ENCODE measurements at regions not wholly inside any gene's neighbourhood (a gene's known extent, or its start where the extent isn't known, plus 50 kb on each side); places are given as distances from the start of the nearest gene placed in this dataset.

GRCh38 chr15:26023231-26023630 lies 160.1 kb upstream of the ATP10A start:
- ChIA-PET POLR2A (no interaction called here), RAD21 (ENCODE audit: low non-redundant PET in 1 of 2, low total read pairs in 2 of 2, uncharacterized antibody in 2 of 2, unreplicated experiment in 2 of 2) (no interaction called here), CTCF (no interaction called here)
- H4K20me1 ChIP-seq (ENCODE audit: insufficient read depth), result no peaks in the 10 kb centered on the region
- H3K27ac ChIP-seq (ENCODE audit: low read depth, low read length), result no peak overlapping the region
- no peaks in the 10 kb centered on the region for H3K27me3 ChIP-seq (ENCODE audit: insufficient read depth, low read length)
- BruUV-seq (replicated peaks), result no TSS peak
- H3K9ac ChIP-seq (ENCODE audit: low read length), result no peak overlapping the region
- H3K4me2 ChIP-seq (ENCODE audit: low read length), result no peak overlapping the region
- no peak overlapping the region for H3K4me3 ChIP-seq (replicated peaks in 1 of 2; ENCODE audit: low read depth in 1 of 2, low read length in 2 of 2)
- no peaks in the 10 kb centered on the region for H3K36me3 ChIP-seq (ENCODE audit: control insufficient read depth in 1 of 2, insufficient read depth in 2 of 2, low read length in 2 of 2)
- H3K4me1 ChIP-seq (ENCODE audit: control insufficient read depth in 1 of 2, insufficient read depth in 2 of 2, low read length in 2 of 2), result no peaks in the 10 kb centered on the region
- DNase-seq (ENCODE audit: low read depth, low spot score), result no peak
- no peaks in the 10 kb centered on the region for H3K79me2 ChIP-seq (ENCODE audit: insufficient read depth, low read length)
- H3K9me2 ChIP-seq (ENCODE audit: insufficient read depth), result no peaks in the 10 kb centered on the region
- H2AFZ ChIP-seq (ENCODE audit: low read depth, low read length, poor library complexity, severe bottlenecking), result no peak overlapping the region
- intact Hi-C loops (cut with micrococcal nuclease), result no loop called here
- H3K9me3 ChIP-seq (ENCODE audit: control insufficient read depth in 1 of 2, insufficient read depth in 1 of 2, low read depth in 1 of 2, low read length in 2 of 2), result peaks cover 7 to 22% of the 10 kb centered on the region in 2 experiments; a peak in 2 of 4 replicates
- no peak for ATAC-seq
- TF ChIP-seq ZFX (IDR thresholded peaks at IDR 0.05) (no peak), JUND (IDR thresholded peaks at IDR 0.05) (no peak)

DNA sequence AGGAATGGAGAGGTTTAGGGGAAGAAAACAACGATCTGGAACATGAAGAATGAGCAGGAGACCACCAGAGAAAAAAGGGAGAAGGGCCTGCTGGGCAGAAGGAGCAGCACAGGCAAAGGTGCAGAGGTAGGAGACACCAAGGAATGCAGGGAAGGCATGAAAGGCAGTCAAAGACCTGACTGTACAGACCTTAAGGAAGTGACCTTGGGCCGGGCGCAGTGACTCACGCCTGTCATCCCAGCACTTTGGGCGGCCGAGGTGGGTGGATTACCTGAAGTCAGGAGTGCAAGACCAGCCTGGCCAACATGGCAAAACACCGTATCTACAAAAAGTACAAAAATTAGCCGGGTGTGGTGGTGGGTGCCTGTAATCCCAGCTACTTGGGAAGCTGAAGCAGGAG lies 157.7 kb upstream of the ATP10A start:
- Histone ChIP-seq H3K36me3 (ENCODE audit: control insufficient read depth in 1 of 2, insufficient read depth in 2 of 2, low read length in 2 of 2) (no peaks in the 10 kb centered on the region), H2AFZ (ENCODE audit: low read depth, low read length, poor library complexity, severe bottlenecking) (no peak overlapping the region), H3K9ac (ENCODE audit: low read length) (no peak overlapping the region), H4K20me1 (ENCODE audit: insufficient read depth) (no peaks in the 10 kb centered on the region), H3K9me3 (ENCODE audit: control insufficient read depth in 1 of 2, insufficient read depth in 1 of 2, low read depth in 1 of 2, low read length in 2 of 2) (peaks cover 4 to 41% of the 10 kb centered on the region in 2 experiments; a peak in 2 of 4 replicates), H3K79me2 (ENCODE audit: insufficient read depth, low read length) (no peaks in the 10 kb centered on the region), H3K4me3 (replicated peaks in 1 of 2; ENCODE audit: low read depth in 1 of 2, low read length in 2 of 2) (no peak overlapping the region), H3K4me2 (ENCODE audit: low read length) (no peak overlapping the region), H3K27me3 (ENCODE audit: insufficient read depth, low read length) (no peaks in the 10 kb centered on the region), H3K27ac (ENCODE audit: low read depth, low read length) (no peak overlapping the region), H3K9me2 (ENCODE audit: insufficient read depth) (no peaks in the 10 kb centered on the region), H3K4me1 (ENCODE audit: control insufficient read depth in 1 of 2, insufficient read depth in 2 of 2, low read length in 2 of 2) (no peaks in the 10 kb centered on the region)
- ChIA-PET POLR2A (no interaction called here), RAD21 (ENCODE audit: low non-redundant PET in 1 of 2, low total read pairs in 2 of 2, uncharacterized antibody in 2 of 2, unreplicated experiment in 2 of 2) (no interaction called here), CTCF (no interaction called here)
- TF ChIP-seq YY1 (IDR thresholded peaks at IDR 0.05; ENCODE audit: extremely low read depth, insufficient replicate concordance, low read depth, low read length), result no peak
- no peak for TF ChIP-seq CBX3 (IDR thresholded peaks at IDR 0.05; ENCODE audit: low read depth)
- no peak for TF ChIP-seq EGR1 (IDR thresholded peaks at IDR 0.05; ENCODE audit: low read depth)
- TF ChIP-seq SP1 (IDR thresholded peaks at IDR 0.05; ENCODE audit: low read depth), result no peak
- TF ChIP-seq FOSL1 (IDR thresholded peaks at IDR 0.05; ENCODE audit: low read depth), result no peak
- BruUV-seq (replicated peaks), result no TSS peak
- DNase-seq (ENCODE audit: low read depth, low spot score), result no peak
- intact Hi-C loops (cut with micrococcal nuclease), result no loop called here
- ATAC-seq, result no peak
